GM21423 (cell line): ENCODE measurements at regions not wholly inside any gene's neighbourhood (a gene's known extent, or its start where the extent isn't known, plus 50 kb on each side); places are given as distances from the start of the nearest gene placed in this dataset.

Experiments
- ATAC-seq: cut with Tn5 transposase; IDR thresholded peaks from one replicate; pipeline ENCODE4 v1.9.1; 2021; ENCODE audit warnings: mild to moderate bottlenecking, moderate library complexity; ENCODE audit not compliant: unreplicated experiment

DNA sequence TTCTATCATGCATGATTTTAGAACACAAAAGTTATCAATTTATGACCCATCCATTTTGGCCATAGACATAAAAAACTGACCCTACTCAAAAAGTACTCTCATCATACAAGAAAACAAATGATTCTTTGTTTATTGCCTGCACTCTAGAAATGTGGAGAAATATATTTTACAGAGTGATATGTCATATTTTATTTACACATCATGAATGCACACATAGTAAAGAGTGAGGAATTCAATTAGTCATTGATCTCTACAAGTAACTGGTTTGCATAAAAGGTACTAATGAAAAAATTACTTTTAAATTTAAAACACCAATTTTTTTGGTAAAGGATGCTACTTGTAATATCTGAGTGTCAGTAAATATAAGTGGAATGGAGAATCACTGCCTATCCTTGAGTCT lies 242.5 kb upstream of the FAT4 start:
- ATAC-seq, result no peak

DNA sequence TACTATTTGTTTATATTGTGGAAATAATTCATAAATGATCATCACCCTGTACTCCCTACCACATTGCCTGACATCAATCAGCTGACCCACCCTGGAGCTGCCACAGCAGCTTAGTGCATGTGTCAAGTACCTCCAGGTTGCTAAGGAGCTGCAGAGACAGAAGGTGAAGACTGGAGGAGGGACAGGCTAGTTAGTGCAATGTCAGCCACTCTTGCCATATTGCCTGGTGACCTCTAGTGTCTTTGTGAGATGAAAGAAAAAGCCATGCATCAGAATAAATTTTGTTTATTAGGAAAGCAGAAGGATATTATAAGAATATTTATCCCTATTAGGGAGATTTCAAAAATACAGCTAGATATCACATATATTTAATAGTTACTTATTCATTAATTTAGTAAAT lies 243.9 kb upstream of the FAT4 start:
- ATAC-seq, result no peak

DNA sequence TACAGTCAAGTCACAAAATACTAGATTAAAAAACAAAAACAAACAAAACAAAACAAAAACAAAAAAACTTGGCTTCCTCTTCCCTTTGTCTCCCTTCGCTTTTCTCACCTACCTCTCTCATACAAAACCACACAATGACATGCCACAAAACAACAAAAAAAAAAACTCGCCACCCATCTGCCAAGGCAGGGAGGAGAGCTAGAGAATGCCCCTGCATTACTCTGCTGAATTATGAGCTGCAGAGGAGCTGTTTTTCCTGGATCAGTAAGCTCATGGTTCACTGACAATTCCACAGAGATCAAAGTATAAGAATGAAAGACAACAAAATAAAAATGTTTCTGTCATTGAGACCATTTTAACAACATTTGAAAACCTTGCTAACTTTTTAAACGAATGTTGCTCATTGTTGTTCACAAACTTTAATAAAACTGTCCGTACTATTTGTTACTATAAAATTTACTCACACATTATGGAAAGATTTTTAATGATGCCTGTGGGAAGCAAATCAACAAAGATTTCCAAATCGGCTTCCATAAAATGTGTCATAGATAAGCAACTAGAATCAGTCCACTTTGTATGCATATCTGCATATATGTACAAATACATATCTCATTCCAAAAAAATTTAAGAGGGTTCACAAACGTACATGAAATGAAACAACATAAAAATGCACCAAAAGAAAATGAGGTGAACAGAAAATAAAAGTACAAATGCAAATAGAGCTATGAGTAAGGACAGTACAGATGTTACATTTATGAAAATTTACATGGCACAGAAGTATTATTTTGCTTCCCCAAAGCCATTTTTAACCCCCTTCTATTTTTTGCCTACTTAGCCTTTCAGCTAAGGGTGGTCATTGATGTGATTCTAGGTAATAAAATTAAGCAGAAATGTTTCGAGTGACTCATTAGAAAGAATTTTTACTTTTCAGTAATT lies 252.4 kb upstream of the FAT4 start:
- no peak for ATAC-seq

DNA sequence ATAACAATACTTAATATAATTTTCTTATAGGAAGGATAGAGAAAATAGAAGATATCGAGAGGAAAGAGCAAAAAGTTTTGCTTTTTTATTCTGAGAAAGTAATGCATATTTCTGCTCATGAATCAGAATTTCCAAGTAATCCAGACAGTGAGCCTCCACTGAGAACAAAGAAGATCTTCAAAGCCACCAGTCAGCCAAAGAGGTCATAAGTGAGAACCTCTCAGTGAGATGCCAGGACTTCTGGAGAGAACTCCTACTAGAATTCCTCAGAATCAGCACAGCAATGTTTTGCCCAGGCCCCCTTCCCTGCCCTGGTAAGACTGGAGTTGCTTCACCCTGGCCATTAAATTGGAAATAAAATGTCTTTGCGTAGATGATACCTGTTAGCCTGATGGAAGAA lies 254.4 kb upstream of the FAT4 start:
- no peak for ATAC-seq

DNA sequence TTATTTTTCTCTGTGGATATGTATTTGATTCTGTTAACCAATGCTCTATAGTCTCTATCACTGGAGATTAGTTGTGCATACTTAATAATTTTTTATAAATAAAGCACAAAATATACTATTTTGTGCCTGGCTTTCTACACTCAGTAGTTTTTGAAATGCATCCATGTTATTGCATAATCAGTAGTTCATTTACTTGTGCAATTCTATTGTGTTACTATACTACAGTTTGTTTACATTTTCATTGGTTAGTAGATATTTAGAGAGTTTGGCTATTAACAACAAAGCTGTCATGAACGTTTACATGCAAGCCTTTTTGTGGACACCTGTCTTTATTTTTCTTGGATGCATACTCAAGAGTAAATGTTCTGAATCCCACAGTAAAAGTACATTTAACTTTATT lies 265.0 kb upstream of the FAT4 start:
- no peak for ATAC-seq

DNA sequence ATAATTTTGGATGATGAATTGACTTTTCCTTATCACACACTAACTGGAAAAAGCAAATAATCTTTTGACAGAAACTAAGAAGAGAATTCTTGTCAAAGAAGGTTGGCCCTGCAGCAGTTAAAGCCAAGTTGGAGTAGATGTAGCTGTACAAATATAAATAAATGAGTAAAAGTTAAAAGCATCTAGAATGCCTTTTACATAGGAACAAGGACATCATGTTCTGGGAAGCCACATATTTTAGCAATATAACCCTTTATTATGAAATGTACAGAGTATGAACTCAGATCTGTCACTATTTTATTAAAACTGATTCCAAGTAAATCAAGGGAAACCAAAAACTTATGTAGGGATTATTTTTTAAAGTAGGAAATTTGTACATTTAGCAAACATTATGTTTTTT lies 269.4 kb upstream of the FAT4 start:
- no peak for ATAC-seq

DNA sequence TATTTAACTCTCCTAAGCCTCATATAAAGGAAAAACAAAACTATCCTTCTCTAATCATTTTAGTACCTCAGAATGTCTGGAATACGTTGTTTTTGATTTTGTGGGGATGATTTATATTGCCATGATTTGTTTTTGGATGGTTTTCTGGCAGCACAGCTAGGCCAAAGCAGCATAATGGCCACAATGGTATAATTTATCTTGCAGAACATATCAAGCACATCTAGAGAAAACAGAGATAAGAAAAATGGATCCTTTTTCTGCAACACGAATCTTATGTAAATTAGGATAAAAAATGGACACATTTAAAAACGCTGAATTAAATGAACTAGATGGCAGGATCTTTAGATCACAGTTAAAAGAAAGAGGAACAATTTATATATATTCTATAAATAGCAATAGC lies 269.9 kb upstream of the FAT4 start:
- ATAC-seq, result no peak

DNA sequence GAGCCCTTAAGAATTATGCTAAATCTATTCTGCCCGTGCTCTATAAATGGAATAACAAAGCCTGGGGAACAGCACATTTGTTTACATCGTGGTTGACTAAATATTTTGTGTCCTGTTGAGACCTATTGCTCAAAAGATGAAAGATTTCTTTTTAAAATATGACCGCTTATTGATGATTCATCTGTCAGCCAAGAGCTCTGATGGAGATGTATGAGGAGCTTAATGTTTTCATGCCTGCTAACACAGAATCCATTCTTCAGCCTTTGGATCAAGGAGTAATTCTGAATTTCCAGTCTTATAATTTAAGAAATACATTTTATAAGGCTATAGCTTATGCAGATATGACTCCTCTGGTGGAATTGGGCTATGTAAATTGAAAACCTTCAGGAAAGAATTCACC lies 271.3 kb upstream of the FAT4 start:
- ATAC-seq, result no peak

DNA sequence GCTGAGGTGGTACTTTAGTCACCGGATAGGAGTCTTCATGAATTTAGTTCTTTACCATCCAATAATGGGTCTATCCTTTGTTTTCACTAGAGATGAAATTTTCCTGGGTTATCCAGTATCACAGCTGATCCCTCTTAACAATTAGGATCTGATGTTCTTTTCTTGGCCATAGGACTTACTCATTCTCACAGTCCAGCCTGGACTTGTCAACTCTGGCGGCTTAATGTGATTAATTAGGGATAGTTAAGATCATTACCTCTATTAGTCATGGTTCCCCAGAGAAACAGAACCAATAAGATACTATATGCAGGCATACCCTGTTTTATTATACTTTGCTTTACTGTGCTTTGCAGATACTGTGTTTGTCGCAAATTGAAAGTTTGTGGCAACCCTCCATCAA lies 272.7 kb upstream of the FAT4 start:
- ATAC-seq, result no peak

DNA sequence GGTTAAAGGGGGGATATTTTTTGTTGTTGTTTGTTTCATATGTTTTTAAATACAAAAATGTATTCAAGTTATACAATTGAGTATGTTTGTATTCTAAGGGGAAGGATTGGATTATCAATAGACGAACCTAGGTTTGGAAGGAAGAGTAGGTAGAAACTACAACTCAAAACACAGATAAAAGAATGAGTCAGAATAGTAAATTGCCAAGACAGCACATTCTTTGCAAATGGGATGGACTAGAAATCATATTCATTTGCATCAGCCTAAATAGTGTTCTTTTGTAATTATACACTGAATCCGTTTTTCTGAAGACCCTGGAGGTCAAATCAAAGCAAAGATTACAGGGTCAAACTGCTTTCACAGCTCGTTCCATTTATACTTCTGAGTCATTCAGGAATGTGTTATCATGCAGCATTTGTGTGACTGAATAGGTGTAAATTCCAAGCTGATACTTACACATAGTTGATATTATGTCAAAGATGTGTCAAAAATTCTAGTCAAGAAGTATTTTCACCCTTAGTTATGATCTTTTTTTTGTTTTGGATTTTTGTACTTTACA lies 273.3 kb upstream of the FAT4 start:
- ATAC-seq, result no peak

DNA sequence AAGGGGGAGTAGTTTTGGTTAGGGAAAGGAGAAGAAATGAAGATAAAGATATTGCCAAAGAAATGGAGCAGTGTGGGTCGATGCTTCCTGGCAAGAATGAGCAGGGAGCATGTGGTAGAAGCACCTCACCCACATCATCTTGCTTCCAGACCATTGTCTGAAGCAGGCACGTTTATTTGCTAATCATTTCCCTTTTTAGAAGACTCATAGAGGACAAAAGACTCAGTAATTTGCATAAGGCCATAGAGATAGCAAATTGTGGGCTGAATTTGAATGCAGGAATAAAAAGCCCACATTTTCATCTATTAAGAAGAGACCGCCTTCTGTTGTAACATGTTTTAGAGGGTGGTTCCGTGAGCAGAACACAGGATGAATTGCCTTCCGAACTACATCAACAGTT lies 275.2 kb upstream of the FAT4 start:
- no peak for ATAC-seq

DNA sequence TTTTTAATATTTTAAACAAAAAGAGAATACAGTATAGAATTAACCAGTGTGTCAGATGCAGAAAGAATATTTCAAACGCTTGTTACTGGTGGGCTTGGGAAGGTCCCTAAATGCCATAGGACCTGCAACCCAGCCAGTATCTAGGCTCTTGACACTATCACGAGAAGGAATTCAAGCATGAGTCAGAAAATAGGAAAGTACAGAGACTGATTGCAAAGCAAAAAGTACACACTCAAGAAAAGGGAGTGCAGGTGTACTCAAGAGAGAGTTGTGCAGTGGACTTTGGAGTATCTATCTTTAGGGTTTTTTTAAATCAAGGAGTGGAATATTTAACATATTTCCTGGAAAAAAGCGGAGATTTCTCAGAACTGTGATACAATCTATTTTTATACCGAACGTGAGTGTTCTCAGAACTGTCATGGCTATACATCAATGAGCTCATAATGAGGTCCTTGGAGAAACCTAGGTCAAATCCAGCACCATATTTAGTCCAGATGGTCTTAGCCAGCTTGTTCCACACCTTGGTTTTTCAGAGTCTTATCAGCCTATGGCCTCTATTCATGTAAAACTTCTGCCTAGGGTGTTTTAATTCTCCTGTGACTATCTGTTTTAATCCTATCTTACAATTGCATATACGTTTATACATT lies 291.8 kb upstream of the FAT4 start:
- ATAC-seq, result no peak

DNA sequence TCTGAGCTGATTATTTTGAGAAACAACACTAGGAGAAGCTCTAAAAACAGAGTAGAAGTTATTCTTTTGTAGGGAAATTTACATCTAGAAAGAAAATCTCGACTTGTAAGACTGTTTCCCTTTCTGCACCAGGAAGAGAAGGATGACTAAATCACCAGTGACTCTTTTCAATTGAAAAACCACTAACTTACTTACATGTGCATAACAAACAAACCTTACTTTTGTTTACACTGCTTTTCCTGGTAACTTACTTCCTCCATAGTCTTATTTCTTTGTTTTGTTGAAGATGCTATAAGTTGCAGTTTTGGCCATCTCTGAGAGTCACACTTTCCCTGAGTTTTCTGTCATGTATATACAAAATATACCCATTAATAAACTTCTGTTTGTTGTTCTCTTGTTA lies 293.6 kb upstream of the FAT4 start:
- no peak for ATAC-seq

DNA sequence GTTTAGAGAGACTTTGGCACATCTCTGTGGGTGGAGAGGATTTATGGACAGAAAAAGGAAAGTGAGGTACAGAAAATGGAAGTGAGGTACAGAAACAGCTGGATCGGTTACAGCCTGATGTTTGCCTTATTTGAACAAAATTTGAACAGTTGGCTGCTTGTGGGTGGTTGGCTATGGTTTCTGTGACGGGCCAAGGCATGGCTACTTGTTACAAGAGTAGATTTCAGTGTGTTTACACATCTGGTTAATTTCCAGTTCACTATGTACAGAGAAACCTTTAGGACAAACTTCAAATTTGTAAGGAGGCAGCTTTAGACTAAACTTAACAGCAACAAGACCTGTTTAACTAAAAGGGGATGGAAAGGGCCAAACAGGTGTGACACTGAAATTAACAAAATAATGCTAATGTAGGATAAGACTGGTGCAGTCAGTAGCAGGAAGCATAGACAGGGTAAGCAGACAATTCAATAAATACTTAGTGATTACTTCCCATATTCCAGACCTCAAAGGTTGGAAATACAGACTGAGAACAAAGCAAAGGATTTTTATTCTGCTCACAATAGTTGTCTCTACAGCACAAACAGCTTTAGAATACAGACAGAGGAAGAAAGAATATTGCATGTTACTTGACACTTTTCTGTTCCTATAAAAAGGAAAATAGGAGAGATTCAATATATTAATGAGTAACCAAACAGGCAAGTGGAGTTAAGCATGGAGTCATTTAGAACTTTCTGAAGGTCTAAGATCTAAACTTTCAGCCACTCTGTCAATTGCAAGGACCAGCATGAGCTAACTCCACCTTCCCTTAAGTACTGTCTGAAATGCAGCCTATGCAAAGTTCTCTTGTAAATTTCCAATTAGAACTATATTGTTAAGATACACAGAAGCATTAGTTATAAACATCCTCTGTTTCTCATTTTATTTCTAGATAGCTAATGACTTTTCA lies 294.4 kb upstream of the FAT4 start:
- ATAC-seq, result no peak

DNA sequence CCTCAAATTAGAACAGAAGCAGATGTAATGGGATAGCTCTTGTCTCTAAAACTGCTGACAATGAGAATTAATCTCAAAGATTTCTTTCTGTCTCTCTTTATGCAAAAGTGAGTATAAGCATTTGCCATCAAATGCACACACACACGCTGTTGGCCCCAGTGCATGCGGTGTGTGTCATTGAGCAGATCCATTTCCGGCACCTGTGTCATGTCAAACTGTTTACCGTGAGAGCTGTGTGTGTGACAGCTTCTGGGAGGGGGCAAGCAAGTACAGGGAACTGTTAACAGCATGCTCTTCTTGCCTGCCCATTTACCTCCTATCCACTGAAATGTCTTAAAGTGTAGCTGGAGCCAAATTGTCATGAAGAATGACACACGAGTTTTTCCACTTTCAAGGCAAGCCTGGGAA lies 297.9 kb upstream of the FAT4 start:
- no peak for ATAC-seq

DNA sequence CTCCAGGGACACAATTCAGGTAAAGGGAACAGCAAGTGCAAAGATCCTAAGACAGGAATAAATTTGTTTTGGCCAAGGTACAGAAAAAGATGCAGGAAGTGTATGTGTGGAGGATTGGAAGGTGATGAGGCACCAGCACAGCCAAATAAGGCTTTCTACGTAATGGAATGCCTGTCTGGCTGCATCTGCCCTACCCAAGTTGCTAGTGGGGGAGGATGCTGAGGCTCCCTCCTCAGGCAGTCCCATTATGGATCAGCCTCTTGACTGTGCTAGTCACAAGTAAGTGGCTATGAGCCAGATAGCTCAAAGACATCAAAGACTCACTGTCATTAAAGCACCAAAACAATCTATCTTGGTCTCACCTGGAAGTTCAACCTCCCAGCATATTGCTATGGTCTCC lies 300.9 kb upstream of the FAT4 start:
- no peak for ATAC-seq

DNA sequence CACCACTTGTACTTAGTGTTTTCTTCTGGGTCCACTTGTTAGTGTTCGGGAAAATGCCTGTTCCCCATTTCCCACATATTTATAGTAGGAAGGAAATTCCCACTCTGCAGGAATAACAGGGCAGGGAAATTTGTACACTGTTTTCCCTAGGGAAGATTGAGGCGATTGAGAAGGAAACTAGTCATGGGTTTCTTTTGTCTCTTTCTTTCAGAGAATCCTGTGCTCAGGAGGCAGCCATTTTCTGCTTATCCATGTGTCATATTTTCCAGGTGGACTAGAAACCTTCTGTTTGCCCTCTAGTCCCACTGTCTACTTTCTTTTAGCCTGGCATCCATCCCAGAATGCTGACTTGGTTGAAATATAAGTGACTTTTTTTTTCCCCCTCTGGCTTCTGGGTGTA lies 299.1 kb upstream of the ANKRD50 start:
- ATAC-seq, result no peak

DNA sequence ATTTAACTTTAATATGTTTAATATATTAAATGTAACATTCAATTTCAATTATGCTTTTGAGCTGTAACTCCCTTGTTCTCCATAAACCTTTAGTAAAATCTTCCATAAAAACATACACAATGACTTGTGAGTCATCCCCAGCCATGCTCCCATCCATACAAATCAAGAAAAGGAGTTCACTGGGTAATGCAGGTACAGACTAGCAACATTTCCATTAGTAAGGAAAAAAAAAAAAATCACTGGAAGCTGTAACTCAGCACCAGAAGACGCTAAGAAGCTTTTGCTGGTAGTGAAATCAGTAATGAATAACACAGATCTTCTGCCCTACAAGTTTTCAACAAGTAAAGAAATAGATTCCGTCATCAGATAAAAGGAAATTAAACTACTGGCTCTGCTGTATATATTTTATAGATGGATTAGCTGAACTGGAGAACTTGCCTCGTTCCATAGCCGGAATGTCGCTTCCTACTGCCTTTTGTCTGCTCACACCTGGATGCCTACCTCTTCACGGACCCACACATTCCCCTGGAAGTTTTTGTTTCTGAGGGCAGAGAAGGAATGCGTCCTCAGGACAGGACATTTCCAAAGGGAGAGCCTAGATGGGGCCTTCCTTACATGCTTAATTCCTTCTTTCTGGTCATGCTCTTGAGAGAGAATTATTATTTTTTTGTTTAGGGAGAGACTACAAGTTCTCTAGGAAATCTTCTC lies 298.4 kb upstream of the ANKRD50 start:
- no peak for ATAC-seq

DNA sequence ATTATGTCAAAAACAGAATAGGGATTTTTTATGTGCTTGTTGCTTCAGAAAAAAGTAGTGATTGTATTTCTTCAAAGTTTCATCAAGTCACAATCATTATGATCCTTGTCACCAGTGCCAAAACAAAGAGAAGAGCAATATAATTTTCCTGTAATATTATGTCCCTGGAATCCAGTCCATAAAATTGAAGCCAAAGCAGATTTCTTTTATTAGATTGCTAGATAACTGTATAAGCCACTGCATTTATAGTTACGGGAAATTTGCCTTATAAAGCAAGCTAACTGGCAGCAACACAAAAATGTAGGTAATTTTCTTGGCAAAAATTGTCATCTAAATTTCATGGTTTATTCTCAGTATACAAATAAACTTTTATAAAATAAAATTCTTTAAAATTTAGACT lies 296.1 kb upstream of the ANKRD50 start:
- no peak for ATAC-seq

DNA sequence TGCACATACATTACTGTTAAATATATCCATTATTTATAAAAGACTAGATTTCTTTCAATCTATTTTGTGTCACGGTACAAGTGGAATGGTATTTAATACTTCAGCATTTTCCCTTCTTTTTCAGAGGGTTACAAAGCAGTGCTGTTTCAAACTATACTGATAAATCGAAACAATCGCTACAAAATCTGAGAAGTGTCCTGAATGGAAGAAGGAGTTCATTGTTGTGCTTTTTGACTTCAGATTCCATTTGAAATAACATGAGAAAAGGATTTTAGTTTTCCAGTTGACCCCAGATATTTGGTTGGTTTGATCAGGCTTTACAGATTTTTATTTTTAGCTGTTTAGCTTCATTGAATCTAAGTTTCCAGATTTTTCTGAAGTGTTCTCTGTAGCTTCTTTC lies 292.1 kb upstream of the ANKRD50 start:
- no peak for ATAC-seq

DNA sequence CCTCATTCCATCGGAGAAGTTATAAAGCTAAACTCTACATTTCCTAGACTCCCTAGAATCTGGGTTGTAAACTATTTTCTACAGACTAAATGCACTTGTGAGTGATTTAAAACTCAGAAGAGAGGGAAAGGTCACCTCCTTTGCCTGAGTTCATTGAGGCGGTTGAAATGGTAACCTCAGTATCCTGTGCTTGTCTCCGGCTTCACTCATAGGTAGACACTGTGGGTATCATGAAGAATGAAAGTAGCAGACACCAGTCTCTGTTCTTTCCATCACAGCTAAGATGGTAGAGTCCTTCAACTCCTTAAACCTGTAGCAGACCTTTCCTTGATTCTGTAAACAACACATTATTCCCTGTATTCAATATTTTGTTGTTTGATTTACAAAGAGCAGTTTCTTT lies 291.3 kb upstream of the ANKRD50 start:
- no peak for ATAC-seq
